ENCODE measurements at regions not wholly inside any gene's neighbourhood (a gene's known extent, or its start where the extent isn't known, plus 50 kb on each side); places are given as distances from the start of the nearest gene placed in this dataset.

- no peak for DNase-seq (ENCODE audit: low spot score in 2 of 2)
- TF ChIP-seq POLR2A (IDR thresholded peaks at IDR 0.05) (no peak), CTCF (IDR thresholded peaks at IDR 0.05) (no peak)
- H3K4me3 ChIP-seq (ENCODE audit: low read depth, poor library complexity, severe bottlenecking) = no peak overlapping the region
- intact Hi-C loops (cut with DNase I; ENCODE audit: low total_unique reads) = no loop called here
- 77 to 80% methylated on average over 1 of the region's 1 CpG for WGBS, 2 donors
Observed at GRCh38 chr3:28850186-28850585, 430.7 kb upstream of the RBMS3 start.

- TF ChIP-seq CTCF (IDR thresholded peaks at IDR 0.05) = no peak
- no peak for TF ChIP-seq POLR2A (IDR thresholded peaks at IDR 0.05)
- intact Hi-C loops (cut with DNase I; ENCODE audit: low total_unique reads) = no loop called here
- no peak for DNase-seq (ENCODE audit: low spot score in 2 of 2)
- WGBS, 2 donors = 43 to 51% methylated on average over 1 of the region's 1 CpG
- no peak overlapping the region for H3K4me3 ChIP-seq (ENCODE audit: low read depth, poor library complexity, severe bottlenecking)
Observed at GRCh38 chr3:28853830-28854229, 427.0 kb upstream of the RBMS3 start.

GRCh38 chr3:28856796-28857195, 424.1 kb upstream of the RBMS3 start:
- TF ChIP-seq POLR2A (IDR thresholded peaks at IDR 0.05) (no peak), CTCF (IDR thresholded peaks at IDR 0.05) (no peak)
- DNase-seq (ENCODE audit: low spot score in 2 of 2) = no peak
- intact Hi-C loops (cut with DNase I; ENCODE audit: low total_unique reads) = no loop called here

GRCh38 chr3:28859897-28860296, 421.0 kb upstream of the RBMS3 start:
- intact Hi-C loops (cut with DNase I; ENCODE audit: low total_unique reads) = no loop called here
- no peak for DNase-seq (ENCODE audit: low spot score in 2 of 2)
- no peak overlapping the region for H3K4me3 ChIP-seq (ENCODE audit: low read depth, poor library complexity, severe bottlenecking)
- TF ChIP-seq CTCF (IDR thresholded peaks at IDR 0.05) (no peak), POLR2A (IDR thresholded peaks at IDR 0.05) (no peak)

More at GRCh38 chr3:28856796-28857195, 424.1 kb upstream of the RBMS3 start:
- 80 to 81% methylated on average over 3 of the region's 3 CpGs for WGBS, 2 donors
- no peak overlapping the region for H3K4me3 ChIP-seq (ENCODE audit: low read depth, poor library complexity, severe bottlenecking)

GRCh38 chr3:28860307-28860706, 420.6 kb upstream of the RBMS3 start:
- intact Hi-C loops (cut with DNase I; ENCODE audit: low total_unique reads) = no loop called here
- H3K4me3 ChIP-seq (ENCODE audit: low read depth, poor library complexity, severe bottlenecking) = no peak overlapping the region
- WGBS, 2 donors = 21 to 29% methylated on average over 4 of the region's 4 CpGs
- TF ChIP-seq CTCF (IDR thresholded peaks at IDR 0.05) (no peak), POLR2A (IDR thresholded peaks at IDR 0.05) (no peak)
- peak; percentile 27 to 87 for DNase-seq (ENCODE audit: low spot score in 2 of 2)

- 94 to 95% methylated on average over 7 of the region's 7 CpGs for WGBS, 2 donors
- no peak overlapping the region for H3K4me3 ChIP-seq (ENCODE audit: low read depth, poor library complexity, severe bottlenecking)
- DNase-seq (ENCODE audit: low spot score in 2 of 2) = no peak
- intact Hi-C loops (cut with DNase I; ENCODE audit: low total_unique reads) = no loop called here
- TF ChIP-seq CTCF (IDR thresholded peaks at IDR 0.05) = no peak
- TF ChIP-seq POLR2A (IDR thresholded peaks at IDR 0.05) = no peak
Observed at GRCh38 chr3:28863186-28863585, 417.7 kb upstream of the RBMS3 start.

Measured in lower leg skin (tissue), 4 donors.